Gastrocnemius medialis (tissue), 4 donors: ENCODE measurements at regions not wholly inside any gene's neighbourhood (a gene's known extent, or its start where the extent isn't known, plus 50 kb on each side); places are given as distances from the start of the nearest gene placed in this dataset.

Experiments used
- ATAC-seq, 2 donors: fragments of 150-250 bp; one replicate each; pipeline ENCODE4 v1.9.1; 2016
- DNase-seq, 2 donors: peaks; one replicate each; pipeline ENCODE4 v3.0.0-alpha.2; 2019
- H3K27ac ChIP-seq, 4 donors: fragments of 200-600 bp; sonication (generic); 1 replicate in 1 of 4; 2 replicates in 3 of 4; pipeline ENCODE4 v1.5.1; 2016 to 2018; ENCODE audit warnings: mild to moderate bottlenecking in 2 of 4, moderate library complexity in 1 of 4
- H3K27me3 ChIP-seq, 3 donors: fragments of 200-600 bp; sonication (generic) in 2 of 3; 1 replicate in 1 of 3; 2 replicates in 2 of 3; pipeline versions ENCODE4 v1.5.1 to v1.6.0; 2016 to 2019; ENCODE audit warnings: mild to moderate bottlenecking in 1 of 3, moderate library complexity in 1 of 3
- H3K36me3 ChIP-seq, 2 donors: fragments of 200-600 bp; sonication (generic) in 1 of 2; one replicate each; pipeline ENCODE4 v1.5.1; 2017 to 2018
- H3K4me1 ChIP-seq, 2 donors: fragments of 200-600 bp; sonication (generic) in 1 of 2; one replicate each; pipeline ENCODE4 v1.5.1; 2016 to 2017; ENCODE audit warnings: mild to moderate bottlenecking in 2 of 2
- H3K4me3 ChIP-seq, 4 donors: fragments of 200-600 bp; sonication (generic) in 3 of 4; 1 replicate in 1 of 4; 2 replicates in 3 of 4; pipeline ENCODE4 v1.5.1; 2016 to 2019; ENCODE audit warnings: mild to moderate bottlenecking in 2 of 4
- H3K9me3 ChIP-seq, 3 donors: fragments of 200-600 bp; sonication (generic) in 2 of 3; 1 replicate in 1 of 3; 2 replicates in 2 of 3; pipeline ENCODE4 v1.5.1; 2016 to 2019
- CTCF ChIP-seq, 5 experiments: fragments of 450-650 bp in 3 of 5; fragments of 200-600 bp in 2 of 5; sonication (generic) in 2 of 5; IDR thresholded peaks in 4 of 5; conservative IDR thresholded peaks in 1 of 5; 1 replicate in 4 of 5; 2 replicates in 1 of 5; pipeline ENCODE4 v1.5.1; 2016 to 2019; ENCODE audit warnings: antibody characterized with exemption in 5 of 5, mild to moderate bottlenecking in 3 of 5, moderate library complexity in 3 of 5
- POLR2A ChIP-seq, 2 donors: fragments of 450-650 bp; IDR thresholded peaks; one replicate each; pipeline ENCODE4 v1.6.1; 2017; ENCODE audit warnings: antibody characterized with exemption in 2 of 2, mild to moderate bottlenecking in 2 of 2, moderate library complexity in 2 of 2
- in situ Hi-C, 4 donors: fragments of 200-750 bp; cut with MboI; loops; one replicate each; pipeline versions ENCODE4 v1.15.0 to v1.8.0; 2017; ENCODE audit warnings: low sequenced_read_pairs in 4 of 4
- intact Hi-C: fragments of 100-400 bp; cut with DNase I; formaldehyde crosslinking; loops from one replicate; pipeline ENCODE4 v1.15.1; 2023; ENCODE audit warnings: low total_unique reads

- Histone ChIP-seq H3K36me3 (no peaks in the 10 kb centered on the region), H3K9me3 (peaks cover 0 to 4% (median 0%) of the 10 kb centered on the region in 3 donors), H3K4me1 (no peaks in the 10 kb centered on the region), H3K27me3 (no peaks in the 10 kb centered on the region), H3K27ac (no peak overlapping the region), H3K4me3 (no peak overlapping the region)
- intact Hi-C loops = no loop called here
- in situ Hi-C loops = no loop called here
- TF ChIP-seq POLR2A (IDR thresholded peaks at IDR 0.05) = no peak
- TF ChIP-seq CTCF (IDR thresholded peaks at IDR 0.05 in 4 of 5, conservative IDR thresholded peaks at IDR 0.05 in 1 of 5) = no peak
- no peak for DNase-seq
- ATAC-seq = no peak
Observed at GRCh38 chr14:96961895-96962294, 164.7 kb downstream of the VRK1 start.

GRCh38 chr14:96962337-96962736 lies 165.2 kb downstream of the VRK1 start:
- TF ChIP-seq POLR2A (IDR thresholded peaks at IDR 0.05) = no peak
- no peak for TF ChIP-seq CTCF (IDR thresholded peaks at IDR 0.05 in 4 of 5, conservative IDR thresholded peaks at IDR 0.05 in 1 of 5)
- no peak overlapping the region for H3K27ac ChIP-seq
- DNase-seq (no peak), ATAC-seq (no peak)
- in situ Hi-C loops = no loop called here
- no peaks in the 10 kb centered on the region for H3K27me3 ChIP-seq
- no peak overlapping the region for H3K4me3 ChIP-seq
- peaks cover 0 to 5% (median 0%) of the 10 kb centered on the region in 3 donors for H3K9me3 ChIP-seq
- no peaks in the 10 kb centered on the region for H3K4me1 ChIP-seq
- intact Hi-C loops = no loop called here
- no peaks in the 10 kb centered on the region for H3K36me3 ChIP-seq

- in situ Hi-C loops = no loop called here
- DNase-seq = no peak
- H3K9me3 ChIP-seq = peaks cover 0 to 10% (median 0%) of the 10 kb centered on the region in 3 donors
- ATAC-seq = no peak
- H3K27me3 ChIP-seq = peaks cover 0 to 5% (median 0%) of the 10 kb centered on the region in 3 donors
- no peak overlapping the region for H3K4me3 ChIP-seq
- intact Hi-C loops = no loop called here
- no peak overlapping the region for H3K27ac ChIP-seq
- H3K4me1 ChIP-seq = no peaks in the 10 kb centered on the region
- TF ChIP-seq POLR2A (IDR thresholded peaks at IDR 0.05) (no peak), CTCF (IDR thresholded peaks at IDR 0.05 in 4 of 5, conservative IDR thresholded peaks at IDR 0.05 in 1 of 5) (no peak)
- H3K36me3 ChIP-seq = no peaks in the 10 kb centered on the region
Observed at GRCh38 chr14:96964726-96965415, 167.7 kb downstream of the VRK1 start.

- peaks cover 0 to 5% (median 0%) of the 10 kb centered on the region in 3 donors for H3K27me3 ChIP-seq
- TF ChIP-seq CTCF (IDR thresholded peaks at IDR 0.05 in 4 of 5, conservative IDR thresholded peaks at IDR 0.05 in 1 of 5) (no peak), POLR2A (IDR thresholded peaks at IDR 0.05) (no peak)
- intact Hi-C loops (no loop called here), in situ Hi-C loops (no loop called here)
- DNase-seq = no peak
- no peak for ATAC-seq
- no peaks in the 10 kb centered on the region for H3K4me1 ChIP-seq
- H3K9me3 ChIP-seq = peaks cover 0 to 10% (median 0%) of the 10 kb centered on the region in 3 donors
- no peak overlapping the region for H3K27ac ChIP-seq
- H3K36me3 ChIP-seq = no peaks in the 10 kb centered on the region
- no peak overlapping the region for H3K4me3 ChIP-seq
Observed at GRCh38 chr14:96965885-96966595, 168.9 kb downstream of the VRK1 start.
